ENCODE measurements at regions not wholly inside any gene's neighbourhood (a gene's known extent, or its start where the extent isn't known, plus 50 kb on each side); places are given as distances from the start of the nearest gene placed in this dataset.

DNA sequence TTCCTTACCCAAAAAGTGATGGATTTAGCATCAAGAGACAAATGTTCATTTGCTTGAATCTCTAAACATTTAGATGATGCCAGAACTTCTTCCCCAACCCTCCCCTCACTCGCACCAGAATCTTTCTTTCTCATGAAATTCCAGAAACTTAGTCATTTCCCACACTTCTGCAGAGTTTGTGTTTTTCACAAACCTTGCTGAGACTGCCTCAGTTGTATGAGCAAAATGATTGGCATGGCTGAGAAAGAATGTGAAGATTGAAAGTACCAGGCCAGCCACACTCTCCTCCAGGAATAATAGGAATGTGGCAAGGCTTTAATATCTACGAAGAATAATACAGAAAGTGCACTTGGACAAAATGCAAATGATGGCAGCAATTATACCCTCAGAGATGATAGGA lies 428.3 kb upstream of the CDH6 start:
- H3K4me1 ChIP-seq (ENCODE audit: control insufficient read depth, extremely low read depth, insufficient read depth, low read length): no peaks in the 10 kb centered on the region
- DNase-seq (ENCODE audit: low read depth, low spot score) (no peak), FAIRE-seq (no peak)
- intact Hi-C loops (cut with micrococcal nuclease): no loop called here
- H3K9me3 ChIP-seq (replicated peaks; ENCODE audit: control insufficient read depth, insufficient read depth, low read length): peaks cover 2% of the 10 kb centered on the region
- H3K27me3 ChIP-seq (ENCODE audit: control insufficient read depth in 2 of 2, insufficient read depth in 2 of 2, low read length in 2 of 2): no peaks in the 10 kb centered on the region
- ChIA-PET POLR2A (no interaction called here), CTCF (no interaction called here)
- dilution Hi-C loops (cut with MboI; ENCODE audit: extremely low pct_ligation_motif_present, low sequenced_read_pairs): no loop called here
- no peaks in the 10 kb centered on the region for H4K20me1 ChIP-seq (replicated peaks; ENCODE audit: control insufficient read depth, extremely low read depth, insufficient read depth, low read length)
- H3K4me3 ChIP-seq (replicated peaks in 1 of 3; ENCODE audit: insufficient read depth in 1 of 3, low read depth in 1 of 3, low read length in 3 of 3): no peak overlapping the region
- TF ChIP-seq, protein P1, sequence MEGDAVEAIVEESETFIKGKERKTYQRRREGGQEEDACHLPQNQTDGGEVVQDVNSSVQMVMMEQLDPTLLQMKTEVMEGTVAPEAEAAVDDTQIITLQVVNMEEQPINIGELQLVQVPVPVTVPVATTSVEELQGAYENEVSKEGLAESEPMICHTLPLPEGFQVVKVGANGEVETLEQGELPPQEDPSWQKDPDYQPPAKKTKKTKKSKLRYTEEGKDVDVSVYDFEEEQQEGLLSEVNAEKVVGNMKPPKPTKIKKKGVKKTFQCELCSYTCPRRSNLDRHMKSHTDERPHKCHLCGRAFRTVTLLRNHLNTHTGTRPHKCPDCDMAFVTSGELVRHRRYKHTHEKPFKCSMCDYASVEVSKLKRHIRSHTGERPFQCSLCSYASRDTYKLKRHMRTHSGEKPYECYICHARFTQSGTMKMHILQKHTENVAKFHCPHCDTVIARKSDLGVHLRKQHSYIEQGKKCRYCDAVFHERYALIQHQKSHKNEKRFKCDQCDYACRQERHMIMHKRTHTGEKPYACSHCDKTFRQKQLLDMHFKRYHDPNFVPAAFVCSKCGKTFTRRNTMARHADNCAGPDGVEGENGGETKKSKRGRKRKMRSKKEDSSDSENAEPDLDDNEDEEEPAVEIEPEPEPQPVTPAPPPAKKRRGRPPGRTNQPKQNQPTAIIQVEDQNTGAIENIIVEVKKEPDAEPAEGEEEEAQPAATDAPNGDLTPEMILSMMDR (IDR thresholded peaks at IDR 0.05; ENCODE audit: extremely low read depth in 1 of 2, insufficient read depth in 1 of 2, low read depth in 1 of 2, low read length in 2 of 2): no peak
- TF ChIP-seq MYC (IDR thresholded peaks at IDR 0.05; ENCODE audit: low read depth, low read length): no peak
- H3K9me1 ChIP-seq (replicated peaks; ENCODE audit: control insufficient read depth, extremely low read depth, insufficient read depth, low read length): no peaks in the 10 kb centered on the region
- H3K79me2 ChIP-seq (ENCODE audit: control insufficient read depth, insufficient read depth, low read length): no peaks in the 10 kb centered on the region
- no peak overlapping the region for H3K9ac ChIP-seq (replicated peaks; ENCODE audit: extremely low read depth, insufficient read depth, low read length)
- H3K4me2 ChIP-seq (ENCODE audit: insufficient read depth, low read length): no peak overlapping the region
- no peak overlapping the region for H2AFZ ChIP-seq (ENCODE audit: low read depth, low read length)
- no peak overlapping the region for H3K27ac ChIP-seq (ENCODE audit: insufficient read depth, low read depth, low read length)
- BruUV-seq (replicated peaks): no TSS peak
- no peaks in the 10 kb centered on the region for H3K36me3 ChIP-seq (ENCODE audit: control insufficient read depth in 2 of 2, extremely low read depth in 1 of 2, insufficient read depth in 2 of 2, low read length in 2 of 2)

DNA sequence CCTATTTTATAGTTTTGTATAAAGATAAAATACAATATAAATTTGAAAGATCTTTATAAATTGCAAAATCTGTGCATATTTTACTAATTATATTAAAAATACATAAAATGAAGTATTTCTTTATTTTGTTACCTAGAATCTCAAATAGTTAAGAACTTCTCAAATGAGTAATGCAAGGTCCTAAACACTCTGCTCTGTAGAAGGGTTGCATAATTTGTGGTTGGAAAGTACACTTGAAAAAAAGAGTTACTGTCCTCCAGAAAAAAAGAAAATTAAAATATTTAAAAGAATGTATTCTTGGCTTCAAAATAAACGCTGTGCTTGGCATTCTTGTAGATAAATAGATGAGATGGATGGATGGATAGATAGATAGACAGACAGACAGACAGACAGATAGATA lies 428.8 kb upstream of the CDH6 start:
- Histone ChIP-seq H3K9ac (replicated peaks; ENCODE audit: extremely low read depth, insufficient read depth, low read length) (no peak overlapping the region), H3K9me1 (replicated peaks; ENCODE audit: control insufficient read depth, extremely low read depth, insufficient read depth, low read length) (no peaks in the 10 kb centered on the region), H3K4me2 (ENCODE audit: insufficient read depth, low read length) (no peak overlapping the region), H3K4me3 (replicated peaks in 1 of 3; ENCODE audit: insufficient read depth in 1 of 3, low read depth in 1 of 3, low read length in 3 of 3) (no peak overlapping the region), H3K79me2 (ENCODE audit: control insufficient read depth, insufficient read depth, low read length) (no peaks in the 10 kb centered on the region), H3K36me3 (ENCODE audit: control insufficient read depth in 2 of 2, extremely low read depth in 1 of 2, insufficient read depth in 2 of 2, low read length in 2 of 2) (no peaks in the 10 kb centered on the region), H3K27ac (ENCODE audit: insufficient read depth, low read depth, low read length) (no peak overlapping the region), H3K27me3 (ENCODE audit: control insufficient read depth in 2 of 2, insufficient read depth in 2 of 2, low read length in 2 of 2) (no peaks in the 10 kb centered on the region), H3K4me1 (ENCODE audit: control insufficient read depth, extremely low read depth, insufficient read depth, low read length) (no peaks in the 10 kb centered on the region), H3K9me3 (replicated peaks; ENCODE audit: control insufficient read depth, insufficient read depth, low read length) (peaks cover 2% of the 10 kb centered on the region), H4K20me1 (replicated peaks; ENCODE audit: control insufficient read depth, extremely low read depth, insufficient read depth, low read length) (no peaks in the 10 kb centered on the region), H2AFZ (ENCODE audit: low read depth, low read length) (no peak overlapping the region)
- dilution Hi-C loops (cut with MboI; ENCODE audit: extremely low pct_ligation_motif_present, low sequenced_read_pairs): no loop called here
- FAIRE-seq (no peak), DNase-seq (ENCODE audit: low read depth, low spot score) (no peak)
- intact Hi-C loops (cut with micrococcal nuclease): no loop called here
- CTCF ChIA-PET: no interaction called here
- TF ChIP-seq MYC (IDR thresholded peaks at IDR 0.05; ENCODE audit: low read depth, low read length) (no peak), EZH2 (IDR thresholded peaks at IDR 0.05; ENCODE audit: borderline replicate concordance, low read depth, low read length, severe bottlenecking) (no peak), POLR2AphosphoS5 (IDR thresholded peaks at IDR 0.05; ENCODE audit: insufficient read depth, low read depth, low read length) (no peak), GATA2 (IDR thresholded peaks at IDR 0.05; ENCODE audit: insufficient read depth, insufficient read length, low read depth, low read length) (no peak), POLR2A (IDR thresholded peaks at IDR 0.05; ENCODE audit: low read depth, low read length) (no peak), FOS (IDR thresholded peaks at IDR 0.05; ENCODE audit: borderline replicate concordance, insufficient read depth, low read length) (no peak), JUN (IDR thresholded peaks at IDR 0.05; ENCODE audit: borderline replicate concordance, insufficient read depth, insufficient read length, low read depth) (no peak)
- TF ChIP-seq, protein P2, sequence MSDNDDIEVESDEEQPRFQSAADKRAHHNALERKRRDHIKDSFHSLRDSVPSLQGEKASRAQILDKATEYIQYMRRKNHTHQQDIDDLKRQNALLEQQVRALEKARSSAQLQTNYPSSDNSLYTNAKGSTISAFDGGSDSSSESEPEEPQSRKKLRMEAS (IDR thresholded peaks at IDR 0.05; ENCODE audit: insufficient read depth, insufficient read length): no peak
- TF ChIP-seq, protein P1 (IDR thresholded peaks at IDR 0.05; ENCODE audit: extremely low read depth in 1 of 2, insufficient read depth in 1 of 2, low read depth in 1 of 2, low read length in 2 of 2): no peak
- BruUV-seq (replicated peaks): no TSS peak
- POLR2A ChIA-PET: no interaction called here

All from endothelial cell of umbilical vein (primary cell).